Uterus (tissue), 3 donors: ENCODE measurements at regions not wholly inside any gene's neighbourhood (a gene's known extent, or its start where the extent isn't known, plus 50 kb on each side); places are given as distances from the start of the nearest gene placed in this dataset.

Source experiments
- DNase-seq, 2 donors: peaks; one replicate each; pipeline ENCODE4 v3.0.0-alpha.2; 2019 to 2020
- H3K27ac ChIP-seq, 2 donors: fragments of 200-600 bp; sonication (generic); 1 replicate in 1 of 2; 2 replicates in 1 of 2; pipeline ENCODE4 v1.5.1; 2016 to 2018
- H3K27me3 ChIP-seq, 2 donors: fragments of 200-600 bp; sonication (generic); one replicate each; pipeline ENCODE4 v1.5.1; 2018 to 2019; ENCODE audit warnings: control low read depth in 1 of 2
- H3K36me3 ChIP-seq, 2 donors: fragments of 200-600 bp; sonication (generic); one replicate each; pipeline ENCODE4 v1.5.1; 2019; ENCODE audit warnings: control low read depth in 1 of 2
- H3K4me1 ChIP-seq, 2 donors: fragments of 200-600 bp; sonication (generic); one replicate each; pipeline ENCODE4 v1.5.1; 2018 to 2019; ENCODE audit warnings: control low read depth in 1 of 2
- H3K4me3 ChIP-seq, 2 donors: fragments of 200-600 bp; sonication (generic); 1 replicate in 1 of 2; 2 replicates in 1 of 2; pipeline ENCODE4 v1.5.1; 2018 to 2019; ENCODE audit warnings: mild to moderate bottlenecking in 1 of 2
- H3K9me3 ChIP-seq, 2 donors: fragments of 200-600 bp; sonication (generic); one replicate each; pipeline ENCODE4 v1.5.1; 2019; ENCODE audit warnings: control low read depth in 1 of 2
- POLR2A ChIP-seq, 2 donors: fragments of 450-650 bp; IDR thresholded peaks; one replicate each; pipeline ENCODE4 v1.6.1; 2016; ENCODE audit warnings: antibody characterized with exemption in 2 of 2, mild to moderate bottlenecking in 1 of 2, moderate library complexity in 1 of 2
- intact Hi-C: fragments of 100-400 bp; cut with DNase I; formaldehyde crosslinking; loops from one replicate; pipeline ENCODE4 v1.15.1; 2023; ENCODE audit warnings: low total_unique reads
- TF ChIP-seq, protein P1 (sequence below), 4 experiments: fragments of 200-600 bp in 2 of 4; fragments of 450-650 bp in 2 of 4; sonication (generic) in 2 of 4; IDR thresholded peaks; one replicate each; pipeline ENCODE4 v1.5.1; 2016 to 2019; ENCODE audit warnings: antibody characterized with exemption in 4 of 4, mild to moderate bottlenecking in 2 of 4, moderate library complexity in 1 of 4
- donor health status: DM: yes; HTN: yes; CAD: no.

DNA sequence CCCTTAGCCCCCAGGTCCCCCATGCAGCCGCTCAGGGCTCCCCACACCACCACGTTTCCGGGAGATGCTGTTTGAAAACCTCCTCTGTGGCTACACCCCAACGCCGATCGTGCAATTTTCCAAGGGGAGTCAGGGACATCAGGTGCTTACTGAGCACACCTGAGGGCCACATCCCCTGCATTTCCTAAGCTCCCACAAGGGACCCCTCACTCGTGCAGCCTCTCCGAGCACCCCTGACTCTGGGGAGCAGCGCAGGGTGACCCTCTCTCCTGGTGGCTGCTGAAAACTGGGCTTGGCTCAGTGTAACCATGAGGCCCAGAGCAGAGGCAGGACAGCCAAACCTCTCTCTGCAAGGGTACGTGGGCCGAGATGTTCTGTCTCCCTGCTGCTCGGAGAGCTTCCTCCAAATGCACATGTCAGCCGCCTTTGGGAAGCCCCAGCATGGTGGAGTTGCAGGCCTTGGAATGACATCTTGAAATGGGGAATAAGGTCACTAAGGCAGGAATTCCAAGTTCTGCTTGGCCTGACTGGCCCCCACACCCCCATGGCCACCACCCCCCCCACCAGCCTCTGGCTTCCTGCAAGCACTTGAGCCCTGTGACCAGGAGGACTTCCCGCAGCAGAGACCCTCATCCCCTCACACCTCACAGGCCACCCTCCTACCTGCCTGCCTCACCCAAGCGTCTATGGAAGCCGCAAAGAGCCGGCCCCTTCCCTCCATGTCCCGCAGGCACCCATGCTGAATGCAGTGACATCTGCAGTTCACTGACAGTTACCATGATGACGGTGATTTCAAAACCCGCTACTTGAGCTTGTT is 257.4 kb downstream of the BRD1 start:
- DNase-seq, result peak; percentile 2
- Histone ChIP-seq H3K27me3 (no peaks in the 10 kb centered on the region), H3K36me3 (no peaks in the 10 kb centered on the region), H3K4me1 (no peaks in the 10 kb centered on the region), H3K27ac (no peak overlapping the region), H3K4me3 (no peak overlapping the region), H3K9me3 (no peaks in the 10 kb centered on the region)
- intact Hi-C loops, result no loop called here
- TF ChIP-seq, protein P1, sequence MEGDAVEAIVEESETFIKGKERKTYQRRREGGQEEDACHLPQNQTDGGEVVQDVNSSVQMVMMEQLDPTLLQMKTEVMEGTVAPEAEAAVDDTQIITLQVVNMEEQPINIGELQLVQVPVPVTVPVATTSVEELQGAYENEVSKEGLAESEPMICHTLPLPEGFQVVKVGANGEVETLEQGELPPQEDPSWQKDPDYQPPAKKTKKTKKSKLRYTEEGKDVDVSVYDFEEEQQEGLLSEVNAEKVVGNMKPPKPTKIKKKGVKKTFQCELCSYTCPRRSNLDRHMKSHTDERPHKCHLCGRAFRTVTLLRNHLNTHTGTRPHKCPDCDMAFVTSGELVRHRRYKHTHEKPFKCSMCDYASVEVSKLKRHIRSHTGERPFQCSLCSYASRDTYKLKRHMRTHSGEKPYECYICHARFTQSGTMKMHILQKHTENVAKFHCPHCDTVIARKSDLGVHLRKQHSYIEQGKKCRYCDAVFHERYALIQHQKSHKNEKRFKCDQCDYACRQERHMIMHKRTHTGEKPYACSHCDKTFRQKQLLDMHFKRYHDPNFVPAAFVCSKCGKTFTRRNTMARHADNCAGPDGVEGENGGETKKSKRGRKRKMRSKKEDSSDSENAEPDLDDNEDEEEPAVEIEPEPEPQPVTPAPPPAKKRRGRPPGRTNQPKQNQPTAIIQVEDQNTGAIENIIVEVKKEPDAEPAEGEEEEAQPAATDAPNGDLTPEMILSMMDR (IDR thresholded peaks at IDR 0.05), result no peak
- no peak for TF ChIP-seq POLR2A (IDR thresholded peaks at IDR 0.05)

DNA sequence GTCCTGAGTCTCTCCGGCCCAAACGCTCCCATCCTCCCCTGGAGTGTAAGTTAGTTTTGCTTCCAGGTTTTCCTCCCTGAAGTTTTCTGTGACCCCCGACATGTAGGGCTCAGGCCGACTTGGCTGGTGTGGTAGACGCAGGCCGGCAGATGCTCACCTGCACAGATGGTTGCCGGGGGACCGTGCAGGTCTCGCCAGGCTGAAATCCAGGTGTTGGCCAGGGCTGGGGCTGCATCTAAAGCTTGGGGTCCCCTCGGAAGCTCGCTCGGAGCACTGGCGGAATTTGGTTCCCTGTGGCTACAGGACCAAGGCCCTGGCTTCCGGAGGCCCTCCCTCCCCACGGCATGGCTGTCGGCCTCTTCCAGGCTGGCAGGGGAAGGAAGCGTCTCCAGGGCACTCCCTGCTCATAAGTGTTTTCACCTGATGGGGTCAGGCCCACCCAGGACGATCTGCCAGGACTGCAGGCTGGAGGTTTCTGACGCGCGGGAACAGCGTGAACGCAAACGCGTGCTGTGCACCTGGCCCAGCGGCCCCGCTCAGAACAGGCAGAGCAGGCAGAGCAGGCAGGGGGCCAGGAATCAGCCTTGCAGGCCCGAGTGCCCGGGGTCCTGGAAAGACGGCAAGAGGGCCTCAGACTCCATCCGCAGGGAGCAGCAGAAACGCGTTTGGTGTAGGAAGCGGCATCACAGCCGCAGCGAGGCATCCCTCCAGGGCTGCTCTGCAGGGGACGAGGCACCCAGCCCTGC is 258.2 kb downstream of the BRD1 start:
- Histone ChIP-seq H3K27me3 (no peaks in the 10 kb centered on the region), H3K36me3 (no peaks in the 10 kb centered on the region), H3K4me1 (no peaks in the 10 kb centered on the region), H3K27ac (no peak overlapping the region), H3K4me3 (no peak overlapping the region), H3K9me3 (no peaks in the 10 kb centered on the region)
- intact Hi-C loops, result no loop called here
- TF ChIP-seq POLR2A (IDR thresholded peaks at IDR 0.05), result no peak
- TF ChIP-seq, protein P1 (IDR thresholded peaks at IDR 0.05), result no peak
- DNase-seq, result peak in 1 of 2 donors; percentile 3

DNA sequence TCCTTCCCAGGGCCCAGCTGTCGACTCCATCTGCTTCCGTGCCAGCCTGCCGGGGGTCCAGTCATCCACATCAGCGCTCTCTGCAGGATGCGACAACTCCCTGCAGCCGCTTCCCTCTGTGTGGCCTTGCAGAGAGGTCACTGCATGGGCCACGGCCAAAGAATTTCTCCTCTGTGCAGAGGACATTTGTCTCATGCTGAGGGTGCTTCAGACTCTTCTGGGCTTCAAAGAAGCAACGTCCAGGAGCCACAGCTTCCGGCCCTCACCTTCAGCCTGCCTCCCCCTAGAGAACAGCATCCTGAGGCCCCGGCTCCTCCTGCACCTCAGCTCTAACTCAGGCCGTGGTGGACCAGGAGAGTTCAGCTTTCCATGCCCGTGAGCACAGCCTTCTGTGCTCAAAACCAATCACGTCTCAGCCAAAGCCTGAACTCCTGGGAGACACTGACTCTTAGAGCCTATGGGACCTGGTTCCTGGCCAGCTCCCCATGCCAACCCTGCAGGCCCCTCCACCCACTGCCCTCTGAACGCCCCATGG is 258.9 kb downstream of the BRD1 start:
- Histone ChIP-seq H3K4me3 (no peak overlapping the region), H3K9me3 (no peaks in the 10 kb centered on the region), H3K4me1 (no peaks in the 10 kb centered on the region), H3K27me3 (no peaks in the 10 kb centered on the region), H3K36me3 (no peaks in the 10 kb centered on the region), H3K27ac (no peak overlapping the region)
- TF ChIP-seq POLR2A (IDR thresholded peaks at IDR 0.05), result no peak
- TF ChIP-seq, protein P1 (IDR thresholded peaks at IDR 0.05), result no peak
- no peak for DNase-seq
- intact Hi-C loops, result no loop called here

DNA sequence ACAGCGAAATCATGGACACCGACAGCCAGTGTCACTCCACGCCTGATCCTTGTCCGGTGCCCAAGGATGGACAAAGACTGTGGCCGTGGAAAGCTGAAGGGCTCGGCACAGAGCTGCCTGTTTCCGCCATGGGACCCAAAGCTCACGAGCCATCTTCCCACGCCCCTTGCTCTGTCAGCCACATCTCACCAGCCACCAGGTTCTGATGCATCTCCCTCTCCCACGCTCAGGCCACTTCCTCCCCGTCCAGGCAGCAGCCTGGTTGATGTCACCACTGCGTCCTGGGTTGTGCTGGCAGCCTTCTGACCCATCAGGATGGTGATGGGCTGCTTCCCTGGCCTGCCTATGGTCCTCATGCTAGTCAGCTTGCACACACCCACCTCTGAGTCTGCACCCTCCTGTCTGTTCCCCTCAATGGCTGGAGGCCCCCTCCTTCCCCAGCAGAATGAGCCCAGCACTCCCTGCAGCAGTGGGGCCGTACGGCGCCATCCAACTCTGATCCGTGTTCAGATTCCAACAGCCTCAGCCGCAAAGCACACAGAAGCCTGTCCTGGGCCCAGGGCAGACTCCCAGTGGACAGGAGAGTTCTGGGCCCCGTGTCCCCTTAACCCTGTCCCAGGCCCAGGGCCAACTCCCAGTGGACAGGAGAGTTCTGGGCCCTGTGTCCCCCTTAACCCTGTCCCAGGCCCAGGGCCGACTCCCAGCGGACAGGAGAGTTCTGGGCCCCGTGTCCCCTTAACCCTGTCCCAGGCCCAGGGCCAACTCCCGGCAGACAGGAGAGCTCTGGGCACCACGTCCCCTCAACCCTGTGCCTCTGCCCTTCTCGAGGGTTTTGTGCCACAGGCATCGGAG is 259.5 kb downstream of the BRD1 start:
- H3K4me3 ChIP-seq, result no peak overlapping the region
- intact Hi-C loops, result no loop called here
- peak in 1 of 2 donors; percentile 3 for DNase-seq

More for the DNA sequence above, 259.5 kb downstream of the BRD1 start:
- Histone ChIP-seq H3K4me1 (no peaks in the 10 kb centered on the region), H3K27ac (no peak overlapping the region), H3K9me3 (no peaks in the 10 kb centered on the region), H3K36me3 (no peaks in the 10 kb centered on the region), H3K27me3 (no peaks in the 10 kb centered on the region)
- TF ChIP-seq POLR2A (IDR thresholded peaks at IDR 0.05), result no peak
- TF ChIP-seq, protein P1 (IDR thresholded peaks at IDR 0.05), result no peak
